GM13976 (cell line): ENCODE measurements at regions not wholly inside any gene's neighbourhood (a gene's known extent, or its start where the extent isn't known, plus 50 kb on each side); places are given as distances from the start of the nearest gene placed in this dataset.

Experiments used
- DNase-seq: peaks from one replicate; pipeline ENCODE4 v3.0.0; 2012; ENCODE audit warnings: low spot score
- CTCF ChIP-seq: IDR thresholded peaks from 2 replicates; pipeline ENCODE4 v1.5.1; 2012; ENCODE audit warnings: borderline replicate concordance, mild to moderate bottlenecking; ENCODE audit not compliant: insufficient read depth; ENCODE audit errors: extremely low read depth, missing control alignments, control extremely low read depth
- in situ Hi-C: fragments of 300-500 bp; cut with MboI; formaldehyde crosslinking; loops from one replicate; pipeline ENCODE4 v1.12.0; 2022; ENCODE audit warnings: low sequenced_read_pairs, mixed read lengths, inconsistent platforms; ENCODE audit not compliant: unreplicated experiment

GRCh38 chr1:208527156-208527555 is 283.0 kb upstream of the PLXNA2 start:
- DNase-seq: no peak
- TF ChIP-seq CTCF: no peak
- in situ Hi-C loops: no loop called here

GRCh38 chr1:208528578-208529240 is 284.5 kb upstream of the PLXNA2 start:
- in situ Hi-C loops: no loop called here
- no peak for DNase-seq

GRCh38 chr1:208531003-208531750 is 287.0 kb upstream of the PLXNA2 start:
- no peak for DNase-seq
- no peak for TF ChIP-seq CTCF
- in situ Hi-C loops: no loop called here

More at GRCh38 chr1:208528578-208529240, 284.5 kb upstream of the PLXNA2 start:
- no peak for TF ChIP-seq CTCF

GRCh38 chr1:208533746-208534598 is 289.8 kb upstream of the PLXNA2 start:
- in situ Hi-C loops: no loop called here
- no peak for DNase-seq
- TF ChIP-seq CTCF: no peak

GRCh38 chr1:208534599-208534897 is 290.4 kb upstream of the PLXNA2 start:
- in situ Hi-C loops: no loop called here
- no peak for TF ChIP-seq CTCF
- DNase-seq: no peak

- in situ Hi-C loops: no loop called here
- TF ChIP-seq CTCF: no peak
- DNase-seq: no peak
These were observed 290.8 kb upstream of the PLXNA2 start for GRCh38 chr1:208534979-208535378.
